ENCODE measurements at regions not wholly inside any gene's neighbourhood (a gene's known extent, or its start where the extent isn't known, plus 50 kb on each side); places are given as distances from the start of the nearest gene placed in this dataset.

- Histone ChIP-seq H3K27ac (no peak overlapping the region), H3K4me3 (no peak overlapping the region), H3K36me3 (replicated peaks in 1 of 2; ENCODE audit: insufficient read depth in 1 of 2, low read depth in 2 of 2) (no peaks in the 10 kb centered on the region), H3K4me1 (no peaks in the 10 kb centered on the region), H3K27me3 (no peaks in the 10 kb centered on the region), H3K9me3 (no peaks in the 10 kb centered on the region)
- TF ChIP-seq, protein P1, sequence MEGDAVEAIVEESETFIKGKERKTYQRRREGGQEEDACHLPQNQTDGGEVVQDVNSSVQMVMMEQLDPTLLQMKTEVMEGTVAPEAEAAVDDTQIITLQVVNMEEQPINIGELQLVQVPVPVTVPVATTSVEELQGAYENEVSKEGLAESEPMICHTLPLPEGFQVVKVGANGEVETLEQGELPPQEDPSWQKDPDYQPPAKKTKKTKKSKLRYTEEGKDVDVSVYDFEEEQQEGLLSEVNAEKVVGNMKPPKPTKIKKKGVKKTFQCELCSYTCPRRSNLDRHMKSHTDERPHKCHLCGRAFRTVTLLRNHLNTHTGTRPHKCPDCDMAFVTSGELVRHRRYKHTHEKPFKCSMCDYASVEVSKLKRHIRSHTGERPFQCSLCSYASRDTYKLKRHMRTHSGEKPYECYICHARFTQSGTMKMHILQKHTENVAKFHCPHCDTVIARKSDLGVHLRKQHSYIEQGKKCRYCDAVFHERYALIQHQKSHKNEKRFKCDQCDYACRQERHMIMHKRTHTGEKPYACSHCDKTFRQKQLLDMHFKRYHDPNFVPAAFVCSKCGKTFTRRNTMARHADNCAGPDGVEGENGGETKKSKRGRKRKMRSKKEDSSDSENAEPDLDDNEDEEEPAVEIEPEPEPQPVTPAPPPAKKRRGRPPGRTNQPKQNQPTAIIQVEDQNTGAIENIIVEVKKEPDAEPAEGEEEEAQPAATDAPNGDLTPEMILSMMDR (IDR thresholded peaks at IDR 0.05): no peak
- no peak for TF ChIP-seq POLR2A (IDR thresholded peaks at IDR 0.05)
- DNase-seq (no peak), ATAC-seq (no peak)
- intact Hi-C loops (cut with DNase I): no loop called here
Measured at GRCh38 chr7:25802473-25802872, 349.5 kb upstream of the NFE2L3 start.

DNA sequence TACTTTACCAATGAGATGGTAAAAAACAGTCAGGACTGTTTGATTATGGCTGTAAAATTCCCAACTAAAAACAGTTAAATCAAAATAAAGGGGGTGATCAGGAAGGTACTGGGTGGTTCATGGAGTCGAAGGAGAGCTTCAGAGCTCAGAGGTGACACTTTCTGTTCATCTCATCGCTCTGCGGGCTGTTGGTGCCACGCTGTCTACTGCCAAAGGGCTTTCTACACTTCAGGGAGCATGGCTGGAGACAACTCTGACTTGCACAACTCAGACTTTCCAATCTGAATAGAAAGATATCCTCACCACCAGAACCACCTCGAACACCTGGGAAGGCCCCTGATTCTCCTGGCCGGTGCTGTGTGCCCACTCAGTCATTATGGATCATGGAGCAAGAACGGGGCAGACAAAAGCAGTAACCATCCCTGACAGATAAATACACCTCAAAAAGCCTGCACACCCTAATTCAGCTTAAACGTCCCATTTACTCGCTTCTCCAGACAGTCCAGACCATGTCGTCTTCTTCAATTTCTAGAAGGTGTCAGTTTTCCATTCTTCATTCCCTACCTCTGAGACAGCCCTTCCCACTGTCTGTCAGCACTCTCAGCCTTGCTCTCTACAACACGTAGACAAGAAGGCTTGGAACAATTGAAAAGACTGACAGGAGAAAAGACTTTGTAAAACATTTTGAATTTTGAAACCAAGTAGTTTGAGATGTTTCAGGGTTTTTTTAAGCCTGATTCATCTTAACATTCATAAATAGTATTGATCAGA lies 348.7 kb upstream of the NFE2L3 start:
- Histone ChIP-seq H3K4me1 (no peaks in the 10 kb centered on the region), H3K9me3 (no peaks in the 10 kb centered on the region), H3K27ac (no peak overlapping the region), H3K4me3 (no peak overlapping the region), H3K27me3 (no peaks in the 10 kb centered on the region), H3K36me3 (replicated peaks in 1 of 2; ENCODE audit: insufficient read depth in 1 of 2, low read depth in 2 of 2) (no peaks in the 10 kb centered on the region)
- no peak for ATAC-seq
- DNase-seq: no peak
- intact Hi-C loops (cut with DNase I): no loop called here
- 71 to 84% methylated on average over 11 of the region's 11 CpGs for WGBS, 2 donors
- TF ChIP-seq, protein P1 (IDR thresholded peaks at IDR 0.05): no peak
- no peak for TF ChIP-seq POLR2A (IDR thresholded peaks at IDR 0.05)

GRCh38 chr7:25804154-25804553 lies 347.8 kb upstream of the NFE2L3 start:
- Histone ChIP-seq H3K27ac (no peak overlapping the region), H3K9me3 (no peaks in the 10 kb centered on the region)
- WGBS, 2 donors: 89% methylated on average over 4 of the region's 4 CpGs

DNA sequence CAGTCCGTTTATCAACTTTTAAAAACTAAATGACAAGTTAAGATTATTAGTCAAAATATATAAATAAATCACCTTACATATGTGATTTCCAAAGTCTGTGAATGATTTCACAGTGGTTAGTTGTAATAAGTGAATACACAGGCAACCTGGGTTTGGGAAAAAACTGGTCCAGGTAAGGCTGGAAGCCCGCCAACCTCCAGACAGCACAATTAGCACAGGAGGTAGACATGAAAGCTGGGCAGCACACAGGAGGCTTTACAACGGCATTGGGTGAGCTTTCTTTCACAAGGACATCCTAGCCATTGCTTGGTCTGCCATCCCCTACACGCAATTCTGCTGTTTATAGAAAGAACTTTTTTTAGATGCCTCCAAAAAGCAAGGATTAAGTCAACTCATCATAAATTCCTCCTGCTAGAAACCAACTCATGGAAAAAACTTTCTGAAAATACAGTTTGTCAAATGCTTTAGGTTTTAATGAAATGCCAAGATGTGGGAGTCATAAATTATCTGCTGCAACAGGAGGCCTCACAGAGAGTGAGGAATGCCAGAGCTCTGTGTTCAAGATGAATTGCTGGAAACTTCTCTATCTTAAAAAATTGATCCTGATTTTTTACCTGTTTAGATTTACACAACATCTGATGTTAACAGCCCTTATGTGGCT lies 346.8 kb upstream of the NFE2L3 start:
- no peak overlapping the region for H3K4me3 ChIP-seq
- no peaks in the 10 kb centered on the region for H3K27me3 ChIP-seq
- DNase-seq (peak; percentile 25 to 65 (median 44)), ATAC-seq (peak; percentile 45)
- no peaks in the 10 kb centered on the region for H3K36me3 ChIP-seq (replicated peaks in 1 of 2; ENCODE audit: insufficient read depth in 1 of 2, low read depth in 2 of 2)
- no peaks in the 10 kb centered on the region for H3K9me3 ChIP-seq
- no peaks in the 10 kb centered on the region for H3K4me1 ChIP-seq
- H3K27ac ChIP-seq: no peak overlapping the region
- intact Hi-C loops (cut with DNase I): no loop called here
- no peak for TF ChIP-seq POLR2A (IDR thresholded peaks at IDR 0.05)
- TF ChIP-seq, protein P1 (IDR thresholded peaks at IDR 0.05): no peak
- WGBS, 2 donors: 35 to 43% methylated on average over 4 of the region's 4 CpGs

More at GRCh38 chr7:25804154-25804553, 347.8 kb upstream of the NFE2L3 start:
- ATAC-seq (no peak), DNase-seq (no peak)
- intact Hi-C loops (cut with DNase I): no loop called here
- no peak overlapping the region for H3K4me3 ChIP-seq
- TF ChIP-seq POLR2A (IDR thresholded peaks at IDR 0.05): no peak
- TF ChIP-seq, protein P1 (IDR thresholded peaks at IDR 0.05): no peak
- H3K4me1 ChIP-seq: no peaks in the 10 kb centered on the region
- H3K27me3 ChIP-seq: no peaks in the 10 kb centered on the region
- H3K36me3 ChIP-seq (replicated peaks in 1 of 2; ENCODE audit: insufficient read depth in 1 of 2, low read depth in 2 of 2): no peaks in the 10 kb centered on the region
